ENCODE measurements at regions not wholly inside any gene's neighbourhood (a gene's known extent, or its start where the extent isn't known, plus 50 kb on each side); places are given as distances from the start of the nearest gene placed in this dataset.

DNA sequence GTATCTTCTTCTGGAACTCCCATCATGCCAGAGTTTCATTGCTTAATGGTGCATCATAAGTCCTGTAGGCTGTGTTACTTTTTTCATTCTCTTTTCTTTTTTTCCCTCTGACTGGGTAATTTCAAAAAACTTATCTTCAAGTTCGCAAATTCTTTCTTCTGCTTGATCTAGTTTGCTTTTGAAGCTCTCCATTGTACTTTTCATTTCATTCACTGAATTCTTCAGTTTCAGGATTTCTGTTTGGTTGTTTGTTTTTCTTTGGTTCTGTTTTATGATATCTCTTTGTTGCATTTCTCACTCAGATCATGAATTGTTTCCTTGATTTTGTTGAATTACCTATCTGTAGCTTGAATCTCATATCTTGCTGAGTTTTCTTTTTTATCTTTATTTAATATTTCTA lies 83.3 kb upstream of the PRMT8 start:
- H3K36me3 ChIP-seq (ENCODE audit: control insufficient read depth in 2 of 3, insufficient read depth in 3 of 3, low read length in 3 of 3) = no peaks in the 10 kb centered on the region
- H3K4me1 ChIP-seq (ENCODE audit: control insufficient read depth in 2 of 3, insufficient read depth in 2 of 3, low read depth in 1 of 3, low read length in 3 of 3) = no peaks in the 10 kb centered on the region
- FAIRE-seq (no peak), DNase-seq (no peak)
- no peak overlapping the region for H3K9ac ChIP-seq (ENCODE audit: low read length in 3 of 3)
- no peak overlapping the region for H3K27ac ChIP-seq (ENCODE audit: low read depth in 2 of 2, low read length in 2 of 2)
- TF ChIP-seq, protein P1, sequence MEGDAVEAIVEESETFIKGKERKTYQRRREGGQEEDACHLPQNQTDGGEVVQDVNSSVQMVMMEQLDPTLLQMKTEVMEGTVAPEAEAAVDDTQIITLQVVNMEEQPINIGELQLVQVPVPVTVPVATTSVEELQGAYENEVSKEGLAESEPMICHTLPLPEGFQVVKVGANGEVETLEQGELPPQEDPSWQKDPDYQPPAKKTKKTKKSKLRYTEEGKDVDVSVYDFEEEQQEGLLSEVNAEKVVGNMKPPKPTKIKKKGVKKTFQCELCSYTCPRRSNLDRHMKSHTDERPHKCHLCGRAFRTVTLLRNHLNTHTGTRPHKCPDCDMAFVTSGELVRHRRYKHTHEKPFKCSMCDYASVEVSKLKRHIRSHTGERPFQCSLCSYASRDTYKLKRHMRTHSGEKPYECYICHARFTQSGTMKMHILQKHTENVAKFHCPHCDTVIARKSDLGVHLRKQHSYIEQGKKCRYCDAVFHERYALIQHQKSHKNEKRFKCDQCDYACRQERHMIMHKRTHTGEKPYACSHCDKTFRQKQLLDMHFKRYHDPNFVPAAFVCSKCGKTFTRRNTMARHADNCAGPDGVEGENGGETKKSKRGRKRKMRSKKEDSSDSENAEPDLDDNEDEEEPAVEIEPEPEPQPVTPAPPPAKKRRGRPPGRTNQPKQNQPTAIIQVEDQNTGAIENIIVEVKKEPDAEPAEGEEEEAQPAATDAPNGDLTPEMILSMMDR (IDR thresholded peaks at IDR 0.05; ENCODE audit: borderline replicate concordance, extremely low read depth, insufficient read depth) = no peak
- intact Hi-C loops (cut with DNase I) = no loop called here
- H3K27me3 ChIP-seq (ENCODE audit: control insufficient read depth, insufficient read depth, low read length) = no peaks in the 10 kb centered on the region
- H3K4me3 ChIP-seq (ENCODE audit: low read length in 3 of 3) = no peak overlapping the region
- H3K9me3 ChIP-seq (ENCODE audit: control insufficient read depth in 2 of 3, insufficient read depth in 1 of 3, low read length in 3 of 3) = peaks cover 0 to 22% (median 5%) of the 10 kb centered on the region in 3 donors

DNA sequence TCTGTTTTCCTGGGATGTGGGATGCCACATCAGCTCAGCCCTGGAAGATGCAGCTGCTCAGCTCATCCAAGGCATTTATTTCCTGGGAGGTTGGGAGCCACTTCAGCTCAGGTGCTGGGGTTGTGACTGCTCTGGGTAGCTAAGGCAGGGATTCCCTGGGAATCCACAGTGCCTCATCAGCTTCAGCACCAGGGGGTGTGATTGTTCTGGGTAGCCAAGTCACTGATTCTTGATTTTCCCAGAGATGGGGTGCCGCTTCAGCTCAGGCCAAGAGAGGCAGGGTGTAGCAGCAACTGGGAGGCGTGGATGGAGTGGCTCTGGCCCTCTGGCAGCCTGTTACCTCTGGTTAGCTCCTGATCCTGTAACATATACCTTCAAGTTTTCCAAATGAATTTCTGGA lies 81.3 kb upstream of the PRMT8 start:
- intact Hi-C loops (cut with DNase I) = no loop called here
- peaks cover 0 to 20% (median 5%) of the 10 kb centered on the region in 3 donors for H3K9me3 ChIP-seq (ENCODE audit: control insufficient read depth in 2 of 3, insufficient read depth in 1 of 3, low read length in 3 of 3)
- DNase-seq (no peak), FAIRE-seq (no peak)
- TF ChIP-seq, protein P1 (IDR thresholded peaks at IDR 0.05; ENCODE audit: borderline replicate concordance, extremely low read depth, insufficient read depth) = no peak
- no peak overlapping the region for H3K27ac ChIP-seq (ENCODE audit: low read depth in 2 of 2, low read length in 2 of 2)
- no peak overlapping the region for H3K9ac ChIP-seq (ENCODE audit: low read length in 3 of 3)
- H3K27me3 ChIP-seq (ENCODE audit: control insufficient read depth, insufficient read depth, low read length) = no peaks in the 10 kb centered on the region
- no peaks in the 10 kb centered on the region for H3K4me1 ChIP-seq (ENCODE audit: control insufficient read depth in 2 of 3, insufficient read depth in 2 of 3, low read depth in 1 of 3, low read length in 3 of 3)
- H3K4me3 ChIP-seq (ENCODE audit: low read length in 3 of 3) = no peak overlapping the region
- H3K36me3 ChIP-seq (ENCODE audit: control insufficient read depth in 2 of 3, insufficient read depth in 3 of 3, low read length in 3 of 3) = no peaks in the 10 kb centered on the region

DNA sequence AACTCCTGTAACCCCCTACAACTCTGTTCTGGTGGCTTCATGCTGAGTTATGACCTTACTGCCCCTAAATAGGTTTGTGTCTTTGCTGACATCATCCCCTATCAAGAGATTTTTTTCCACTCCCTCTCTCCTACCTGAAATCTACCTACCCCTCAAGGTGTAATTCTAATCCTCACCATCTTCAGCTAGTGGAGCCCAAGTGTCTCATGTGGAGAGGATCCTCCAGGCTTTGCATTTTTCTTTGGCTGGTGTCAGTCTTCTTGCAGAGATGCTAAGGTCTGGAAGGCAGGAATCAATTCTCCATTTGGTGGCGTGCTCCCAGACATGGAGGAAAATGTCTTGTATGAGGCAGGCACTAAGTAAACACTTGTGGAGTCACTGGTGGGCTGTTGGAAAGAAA lies 74.8 kb upstream of the PRMT8 start:
- Histone ChIP-seq H3K4me1 (ENCODE audit: control insufficient read depth in 2 of 3, insufficient read depth in 2 of 3, low read depth in 1 of 3, low read length in 3 of 3) (no peaks in the 10 kb centered on the region), H3K36me3 (ENCODE audit: control insufficient read depth in 2 of 3, insufficient read depth in 3 of 3, low read length in 3 of 3) (no peaks in the 10 kb centered on the region), H3K9ac (ENCODE audit: low read length in 3 of 3) (no peak overlapping the region), H3K27ac (ENCODE audit: low read depth in 2 of 2, low read length in 2 of 2) (no peak overlapping the region), H3K9me3 (ENCODE audit: control insufficient read depth in 2 of 3, insufficient read depth in 1 of 3, low read length in 3 of 3) (no peaks in the 10 kb centered on the region), H3K27me3 (ENCODE audit: control insufficient read depth, insufficient read depth, low read length) (no peaks in the 10 kb centered on the region), H3K4me3 (ENCODE audit: low read length in 3 of 3) (no peak overlapping the region)
- no peak for FAIRE-seq
- no peak for DNase-seq
- intact Hi-C loops (cut with DNase I) = no loop called here
- TF ChIP-seq, protein P1 (IDR thresholded peaks at IDR 0.05; ENCODE audit: borderline replicate concordance, extremely low read depth, insufficient read depth) = no peak

DNA sequence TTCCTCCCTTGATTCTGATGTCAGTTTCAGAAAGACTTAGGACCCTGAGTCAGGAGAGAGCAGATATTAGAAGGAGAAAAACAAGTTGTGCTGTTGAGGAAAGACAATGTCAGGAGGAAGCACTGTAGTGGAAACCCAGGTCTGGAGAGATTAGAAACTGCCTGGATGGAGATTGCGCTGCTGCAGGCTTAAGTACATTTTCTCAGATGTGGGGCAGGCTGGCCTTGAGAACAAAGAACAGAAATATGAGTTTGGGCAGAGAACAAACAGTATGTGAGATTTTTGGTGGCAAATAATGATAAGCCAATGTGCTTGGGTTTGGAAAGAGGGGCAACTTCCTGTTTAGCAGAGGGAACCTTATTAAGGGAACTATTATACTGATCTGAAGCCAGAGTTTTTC lies 74.3 kb upstream of the PRMT8 start:
- no peak overlapping the region for H3K9ac ChIP-seq (ENCODE audit: low read length in 3 of 3)
- H3K4me3 ChIP-seq (ENCODE audit: low read length in 3 of 3) = no peak overlapping the region

More for the DNA sequence above, 74.3 kb upstream of the PRMT8 start:
- no peak overlapping the region for H3K27ac ChIP-seq (ENCODE audit: low read depth in 2 of 2, low read length in 2 of 2)
- no peaks in the 10 kb centered on the region for H3K27me3 ChIP-seq (ENCODE audit: control insufficient read depth, insufficient read depth, low read length)
- FAIRE-seq (no peak), DNase-seq (no peak)
- no peaks in the 10 kb centered on the region for H3K9me3 ChIP-seq (ENCODE audit: control insufficient read depth in 2 of 3, insufficient read depth in 1 of 3, low read length in 3 of 3)
- no peaks in the 10 kb centered on the region for H3K4me1 ChIP-seq (ENCODE audit: control insufficient read depth in 2 of 3, insufficient read depth in 2 of 3, low read depth in 1 of 3, low read length in 3 of 3)
- TF ChIP-seq, protein P1 (IDR thresholded peaks at IDR 0.05; ENCODE audit: borderline replicate concordance, extremely low read depth, insufficient read depth) = no peak
- intact Hi-C loops (cut with DNase I) = no loop called here
- no peaks in the 10 kb centered on the region for H3K36me3 ChIP-seq (ENCODE audit: control insufficient read depth in 2 of 3, insufficient read depth in 3 of 3, low read length in 3 of 3)

Data from kidney (tissue), 13 donors.